ENCODE measurements at regions not wholly inside any gene's neighbourhood (a gene's known extent, or its start where the extent isn't known, plus 50 kb on each side); places are given as distances from the start of the nearest gene placed in this dataset.

- Histone ChIP-seq H3K4me1 (ENCODE audit: control insufficient read depth in 2 of 2, insufficient read depth in 1 of 2, low read depth in 1 of 2, low read length in 2 of 2) (peaks cover 0 to 2% of the 10 kb centered on the region in 2 donors), H3K14ac (ENCODE audit: low read length) (no peak overlapping the region), H2BK5ac (ENCODE audit: low read length) (no peak overlapping the region), H3K36me3 (replicated peaks in 1 of 2; ENCODE audit: control insufficient read depth in 2 of 2, insufficient read depth in 2 of 2, low read length in 2 of 2) (no peaks in the 10 kb centered on the region), H3K23ac (ENCODE audit: low read depth, low read length, poor library complexity) (no peak overlapping the region), H3K18ac (ENCODE audit: low read length) (no peak overlapping the region), H2AFZ (ENCODE audit: low read length) (no peak overlapping the region), H3K9me3 (replicated peaks in 1 of 2; ENCODE audit: control insufficient read depth in 2 of 2, insufficient read depth in 1 of 2, low read depth in 1 of 2, low read length in 2 of 2) (peaks cover 0 to 2% of the 10 kb centered on the region in 2 donors), H3K27ac (replicated peaks; ENCODE audit: low read length) (no peak overlapping the region), H3K4ac (ENCODE audit: low read length) (no peak overlapping the region), H3K4me2 (ENCODE audit: insufficient read depth, low read length, poor library complexity, severe bottlenecking) (no peak overlapping the region), H3K79me1 (ENCODE audit: low read depth, low read length) (no peaks in the 10 kb centered on the region), H4K8ac (ENCODE audit: low read depth, low read length) (no peak overlapping the region), H3K9ac (ENCODE audit: low read depth, low read length, poor library complexity) (no peak overlapping the region), H4K91ac (ENCODE audit: low read depth, low read length, poor library complexity) (no peak overlapping the region), H3K27me3 (ENCODE audit: control insufficient read depth in 3 of 3, insufficient read depth in 3 of 3, low read depth in 1 of 3, low read length in 3 of 3) (no peaks in the 10 kb centered on the region), H2BK12ac (ENCODE audit: low read length) (no peak overlapping the region), H2BK120ac (ENCODE audit: low read depth, low read length) (no peak overlapping the region), H2BK15ac (ENCODE audit: low read length) (no peak overlapping the region), H2AK5ac (ENCODE audit: low read depth, low read length) (no peak overlapping the region), H3K4me3 (ENCODE audit: low read length in 2 of 2) (no peak overlapping the region)
- WGBS, 2 donors (ENCODE audit: extremely low coverage in 2 of 2, insufficient read length in 2 of 2, insufficient replicate concordance in 1 of 2), result no CpG with 5 or more reads among the region's 11 CpGs
- no peak for DNase-seq (ENCODE audit: low spot score)
Measured at GRCh38 chr5:175001876-175002645, 277.7 kb downstream of the MSX2 start.

- no peak overlapping the region for H2BK12ac ChIP-seq (ENCODE audit: low read length)
- no peak overlapping the region for H3K18ac ChIP-seq (ENCODE audit: low read length)
- H3K36me3 ChIP-seq (replicated peaks in 1 of 2; ENCODE audit: control insufficient read depth in 2 of 2, insufficient read depth in 2 of 2, low read length in 2 of 2), result no peaks in the 10 kb centered on the region
- peaks cover 0 to 2% of the 10 kb centered on the region in 2 donors for H3K4me1 ChIP-seq (ENCODE audit: control insufficient read depth in 2 of 2, insufficient read depth in 1 of 2, low read depth in 1 of 2, low read length in 2 of 2)
- no peak overlapping the region for H3K23ac ChIP-seq (ENCODE audit: low read depth, low read length, poor library complexity)
- WGBS, 2 donors (ENCODE audit: extremely low coverage in 2 of 2, insufficient read length in 2 of 2, insufficient replicate concordance in 1 of 2), result no CpG with 5 or more reads among the region's 2 CpGs
- no peak overlapping the region for H3K4me3 ChIP-seq (ENCODE audit: low read length in 2 of 2)
- no peak overlapping the region for H3K9ac ChIP-seq (ENCODE audit: low read depth, low read length, poor library complexity)
- no peak overlapping the region for H2BK5ac ChIP-seq (ENCODE audit: low read length)
- no peak for DNase-seq (ENCODE audit: low spot score)
- H3K14ac ChIP-seq (ENCODE audit: low read length), result no peak overlapping the region
- H3K4me2 ChIP-seq (ENCODE audit: insufficient read depth, low read length, poor library complexity, severe bottlenecking), result no peak overlapping the region
- H2AFZ ChIP-seq (ENCODE audit: low read length), result no peak overlapping the region
- no peak overlapping the region for H2AK5ac ChIP-seq (ENCODE audit: low read depth, low read length)
- no peak overlapping the region for H4K8ac ChIP-seq (ENCODE audit: low read depth, low read length)
- no peaks in the 10 kb centered on the region for H3K27me3 ChIP-seq (ENCODE audit: control insufficient read depth in 3 of 3, insufficient read depth in 3 of 3, low read depth in 1 of 3, low read length in 3 of 3)
- no peak overlapping the region for H3K27ac ChIP-seq (replicated peaks; ENCODE audit: low read length)
- H4K91ac ChIP-seq (ENCODE audit: low read depth, low read length, poor library complexity), result no peak overlapping the region
- no peak overlapping the region for H2BK15ac ChIP-seq (ENCODE audit: low read length)
- no peak overlapping the region for H2BK120ac ChIP-seq (ENCODE audit: low read depth, low read length)
- H3K4ac ChIP-seq (ENCODE audit: low read length), result no peak overlapping the region
- H3K9me3 ChIP-seq (replicated peaks in 1 of 2; ENCODE audit: control insufficient read depth in 2 of 2, insufficient read depth in 1 of 2, low read depth in 1 of 2, low read length in 2 of 2), result peaks cover 0 to 2% of the 10 kb centered on the region in 2 donors
- H3K79me1 ChIP-seq (ENCODE audit: low read depth, low read length), result no peaks in the 10 kb centered on the region
Measured at GRCh38 chr5:175001311-175001710, 276.9 kb downstream of the MSX2 start.

- H3K4me3 ChIP-seq (ENCODE audit: low read length in 2 of 2), result no peak overlapping the region
- H3K27ac ChIP-seq (replicated peaks; ENCODE audit: low read length), result no peak overlapping the region
- H3K9ac ChIP-seq (ENCODE audit: low read depth, low read length, poor library complexity), result no peak overlapping the region
- no peak overlapping the region for H3K4ac ChIP-seq (ENCODE audit: low read length)
- no peak overlapping the region for H2BK15ac ChIP-seq (ENCODE audit: low read length)
- no peak overlapping the region for H2BK120ac ChIP-seq (ENCODE audit: low read depth, low read length)
- no peaks in the 10 kb centered on the region for H3K36me3 ChIP-seq (replicated peaks in 1 of 2; ENCODE audit: control insufficient read depth in 2 of 2, insufficient read depth in 2 of 2, low read length in 2 of 2)
- no peaks in the 10 kb centered on the region for H3K79me1 ChIP-seq (ENCODE audit: low read depth, low read length)
- H3K14ac ChIP-seq (ENCODE audit: low read length), result no peak overlapping the region
- no peak overlapping the region for H3K18ac ChIP-seq (ENCODE audit: low read length)
- no peak overlapping the region for H3K23ac ChIP-seq (ENCODE audit: low read depth, low read length, poor library complexity)
- peak overlapping the region; percentile 3 for H2AK5ac ChIP-seq (ENCODE audit: low read depth, low read length)
- H3K9me3 ChIP-seq (replicated peaks in 1 of 2; ENCODE audit: control insufficient read depth in 2 of 2, insufficient read depth in 1 of 2, low read depth in 1 of 2, low read length in 2 of 2), result peaks cover 0 to 2% of the 10 kb centered on the region in 2 donors
- no CpG with 5 or more reads among the region's 8 CpGs for WGBS, 2 donors (ENCODE audit: extremely low coverage in 2 of 2, insufficient read length in 2 of 2, insufficient replicate concordance in 1 of 2)
- H3K4me1 ChIP-seq (ENCODE audit: control insufficient read depth in 2 of 2, insufficient read depth in 1 of 2, low read depth in 1 of 2, low read length in 2 of 2), result peaks cover 0 to 2% of the 10 kb centered on the region in 2 donors
- H3K4me2 ChIP-seq (ENCODE audit: insufficient read depth, low read length, poor library complexity, severe bottlenecking), result no peak overlapping the region
- no peak overlapping the region for H4K91ac ChIP-seq (ENCODE audit: low read depth, low read length, poor library complexity)
- DNase-seq (ENCODE audit: low spot score), result no peak
- H2BK5ac ChIP-seq (ENCODE audit: low read length), result no peak overlapping the region
- no peak overlapping the region for H2AFZ ChIP-seq (ENCODE audit: low read length)
- no peak overlapping the region for H2BK12ac ChIP-seq (ENCODE audit: low read length)
- H3K27me3 ChIP-seq (ENCODE audit: control insufficient read depth in 3 of 3, insufficient read depth in 3 of 3, low read depth in 1 of 3, low read length in 3 of 3), result no peaks in the 10 kb centered on the region
- no peak overlapping the region for H4K8ac ChIP-seq (ENCODE audit: low read depth, low read length)
Measured at GRCh38 chr5:174999581-174999980, 275.2 kb downstream of the MSX2 start.

GRCh38 chr5:174998131-174998730 is 273.8 kb downstream of the MSX2 start:
- no peak for DNase-seq (ENCODE audit: low spot score)
- Histone ChIP-seq H3K18ac (ENCODE audit: low read length) (no peak overlapping the region), H2BK120ac (ENCODE audit: low read depth, low read length) (no peak overlapping the region), H3K27ac (replicated peaks; ENCODE audit: low read length) (no peak overlapping the region), H2BK5ac (ENCODE audit: low read length) (no peak overlapping the region), H3K4ac (ENCODE audit: low read length) (no peak overlapping the region), H3K4me1 (ENCODE audit: control insufficient read depth in 2 of 2, insufficient read depth in 1 of 2, low read depth in 1 of 2, low read length in 2 of 2) (peaks cover 0 to 2% of the 10 kb centered on the region in 2 donors), H3K79me1 (ENCODE audit: low read depth, low read length) (no peaks in the 10 kb centered on the region), H3K27me3 (ENCODE audit: control insufficient read depth in 3 of 3, insufficient read depth in 3 of 3, low read depth in 1 of 3, low read length in 3 of 3) (no peaks in the 10 kb centered on the region), H2BK15ac (ENCODE audit: low read length) (no peak overlapping the region), H3K4me2 (ENCODE audit: insufficient read depth, low read length, poor library complexity, severe bottlenecking) (no peak overlapping the region), H3K4me3 (ENCODE audit: low read length in 2 of 2) (no peak overlapping the region), H3K9ac (ENCODE audit: low read depth, low read length, poor library complexity) (no peak overlapping the region), H2AK5ac (ENCODE audit: low read depth, low read length) (no peak overlapping the region), H2AFZ (ENCODE audit: low read length) (no peak overlapping the region), H4K8ac (ENCODE audit: low read depth, low read length) (no peak overlapping the region), H3K36me3 (replicated peaks in 1 of 2; ENCODE audit: control insufficient read depth in 2 of 2, insufficient read depth in 2 of 2, low read length in 2 of 2) (no peaks in the 10 kb centered on the region), H4K91ac (ENCODE audit: low read depth, low read length, poor library complexity) (no peak overlapping the region), H3K9me3 (replicated peaks in 1 of 2; ENCODE audit: control insufficient read depth in 2 of 2, insufficient read depth in 1 of 2, low read depth in 1 of 2, low read length in 2 of 2) (peaks cover 0 to 2% of the 10 kb centered on the region in 2 donors), H2BK12ac (ENCODE audit: low read length) (no peak overlapping the region), H3K23ac (ENCODE audit: low read depth, low read length, poor library complexity) (no peak overlapping the region), H3K14ac (ENCODE audit: low read length) (no peak overlapping the region)
- no CpG with 5 or more reads among the region's 5 CpGs for WGBS, 2 donors (ENCODE audit: extremely low coverage in 2 of 2, insufficient read length in 2 of 2, insufficient replicate concordance in 1 of 2)

Measured in neuronal stem cell (in vitro differentiated cells).